ENCODE measurements at regions not wholly inside any gene's neighbourhood (a gene's known extent, or its start where the extent isn't known, plus 50 kb on each side); places are given as distances from the start of the nearest gene placed in this dataset.

DNA sequence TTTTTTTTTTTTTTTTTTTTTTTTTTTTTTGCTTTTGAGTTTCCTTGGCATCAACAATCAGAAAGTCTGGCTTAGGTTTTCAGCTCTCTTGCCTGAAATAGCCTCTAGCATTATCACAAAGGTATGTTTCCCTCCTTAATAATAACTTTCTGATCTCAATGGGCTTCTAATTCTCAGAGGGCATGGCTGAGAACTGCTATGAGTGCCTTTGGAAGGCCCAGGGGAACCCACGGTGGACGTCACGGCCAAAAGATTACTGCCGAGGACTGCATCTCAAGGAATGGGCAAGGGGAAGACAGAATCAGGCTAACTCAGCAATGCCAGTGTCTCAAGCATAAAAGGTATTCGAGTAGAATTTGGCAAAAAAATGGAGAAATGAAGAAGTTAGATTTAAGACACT lies 73.2 kb upstream of the SLC14A2 start:
- H2AFZ ChIP-seq (ENCODE audit: low read depth, low read length) = no peak overlapping the region
- H3K27ac ChIP-seq (ENCODE audit: insufficient read depth, low read depth, low read length) = no peak overlapping the region
- no peak for DNase-seq (ENCODE audit: low read depth, low spot score)
- H3K4me3 ChIP-seq (replicated peaks in 1 of 3; ENCODE audit: insufficient read depth in 1 of 3, low read depth in 1 of 3, low read length in 3 of 3) = no peak overlapping the region
- dilution Hi-C loops (cut with MboI; ENCODE audit: extremely low pct_ligation_motif_present, low sequenced_read_pairs) = no loop called here
- ChIA-PET CTCF (no interaction called here), POLR2A (no interaction called here)
- no peaks in the 10 kb centered on the region for H4K20me1 ChIP-seq (replicated peaks; ENCODE audit: control insufficient read depth, extremely low read depth, insufficient read depth, low read length)
- H3K9me1 ChIP-seq (replicated peaks; ENCODE audit: control insufficient read depth, extremely low read depth, insufficient read depth, low read length) = no peaks in the 10 kb centered on the region
- no peaks in the 10 kb centered on the region for H3K79me2 ChIP-seq (ENCODE audit: control insufficient read depth, insufficient read depth, low read length)
- TF ChIP-seq GATA2 (IDR thresholded peaks at IDR 0.05; ENCODE audit: insufficient read depth, insufficient read length, low read depth, low read length) = no peak
- no peak for TF ChIP-seq EZH2 (IDR thresholded peaks at IDR 0.05; ENCODE audit: borderline replicate concordance, low read depth, low read length, severe bottlenecking)
- TF ChIP-seq, protein P1, sequence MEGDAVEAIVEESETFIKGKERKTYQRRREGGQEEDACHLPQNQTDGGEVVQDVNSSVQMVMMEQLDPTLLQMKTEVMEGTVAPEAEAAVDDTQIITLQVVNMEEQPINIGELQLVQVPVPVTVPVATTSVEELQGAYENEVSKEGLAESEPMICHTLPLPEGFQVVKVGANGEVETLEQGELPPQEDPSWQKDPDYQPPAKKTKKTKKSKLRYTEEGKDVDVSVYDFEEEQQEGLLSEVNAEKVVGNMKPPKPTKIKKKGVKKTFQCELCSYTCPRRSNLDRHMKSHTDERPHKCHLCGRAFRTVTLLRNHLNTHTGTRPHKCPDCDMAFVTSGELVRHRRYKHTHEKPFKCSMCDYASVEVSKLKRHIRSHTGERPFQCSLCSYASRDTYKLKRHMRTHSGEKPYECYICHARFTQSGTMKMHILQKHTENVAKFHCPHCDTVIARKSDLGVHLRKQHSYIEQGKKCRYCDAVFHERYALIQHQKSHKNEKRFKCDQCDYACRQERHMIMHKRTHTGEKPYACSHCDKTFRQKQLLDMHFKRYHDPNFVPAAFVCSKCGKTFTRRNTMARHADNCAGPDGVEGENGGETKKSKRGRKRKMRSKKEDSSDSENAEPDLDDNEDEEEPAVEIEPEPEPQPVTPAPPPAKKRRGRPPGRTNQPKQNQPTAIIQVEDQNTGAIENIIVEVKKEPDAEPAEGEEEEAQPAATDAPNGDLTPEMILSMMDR (IDR thresholded peaks at IDR 0.05; ENCODE audit: extremely low read depth in 1 of 2, insufficient read depth in 1 of 2, low read depth in 1 of 2, low read length in 2 of 2) = no peak
- TF ChIP-seq, protein P2, sequence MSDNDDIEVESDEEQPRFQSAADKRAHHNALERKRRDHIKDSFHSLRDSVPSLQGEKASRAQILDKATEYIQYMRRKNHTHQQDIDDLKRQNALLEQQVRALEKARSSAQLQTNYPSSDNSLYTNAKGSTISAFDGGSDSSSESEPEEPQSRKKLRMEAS (IDR thresholded peaks at IDR 0.05; ENCODE audit: insufficient read depth, insufficient read length) = no peak
- no peak for TF ChIP-seq POLR2AphosphoS5 (IDR thresholded peaks at IDR 0.05; ENCODE audit: insufficient read depth, low read depth, low read length)
- TF ChIP-seq POLR2A (IDR thresholded peaks at IDR 0.05; ENCODE audit: low read depth, low read length) = no peak
- no peak for TF ChIP-seq JUN (IDR thresholded peaks at IDR 0.05; ENCODE audit: borderline replicate concordance, insufficient read depth, insufficient read length, low read depth)
- no peak for TF ChIP-seq MYC (IDR thresholded peaks at IDR 0.05; ENCODE audit: low read depth, low read length)
- no peak for TF ChIP-seq FOS (IDR thresholded peaks at IDR 0.05; ENCODE audit: borderline replicate concordance, insufficient read depth, low read length)
- no TSS peak for BruUV-seq (replicated peaks)
- H3K27me3 ChIP-seq (ENCODE audit: control insufficient read depth in 2 of 2, insufficient read depth in 2 of 2, low read length in 2 of 2) = no peaks in the 10 kb centered on the region
- H3K36me3 ChIP-seq (ENCODE audit: control insufficient read depth in 2 of 2, extremely low read depth in 1 of 2, insufficient read depth in 2 of 2, low read length in 2 of 2) = no peaks in the 10 kb centered on the region
- FAIRE-seq = no peak
- H3K9ac ChIP-seq (replicated peaks; ENCODE audit: extremely low read depth, insufficient read depth, low read length) = no peak overlapping the region
- H3K4me2 ChIP-seq (ENCODE audit: insufficient read depth, low read length) = no peak overlapping the region
- H3K4me1 ChIP-seq (ENCODE audit: control insufficient read depth, extremely low read depth, insufficient read depth, low read length) = no peaks in the 10 kb centered on the region
- H3K9me3 ChIP-seq (replicated peaks; ENCODE audit: control insufficient read depth, insufficient read depth, low read length) = no peaks in the 10 kb centered on the region
- intact Hi-C loops (cut with micrococcal nuclease) = no loop called here

Data from endothelial cell of umbilical vein (primary cell).